Smooth muscle cell (in vitro differentiated cells): ENCODE measurements at regions not wholly inside any gene's neighbourhood (a gene's known extent, or its start where the extent isn't known, plus 50 kb on each side); places are given as distances from the start of the nearest gene placed in this dataset.

ENCODE experiments used
- DNase-seq: peaks from one replicate; lab custom pipeline; 2025; ENCODE audit not compliant: unreplicated experiment; lab: John Stamatoyannopoulos, UW
- H2AFZ ChIP-seq: fragments of 200-600 bp; sonication (generic); 2 replicates; pipeline ENCODE4 v1.6.0; 2016; ENCODE audit warnings: antibody characterized with exemption, low read depth, mild to moderate bottlenecking
- H3F3A ChIP-seq: fragments of 200-600 bp; sonication (generic); 2 replicates; pipeline ENCODE4 v1.6.0; 2017; ENCODE audit warnings: antibody characterized with exemption, low read depth
- H3K27ac ChIP-seq: fragments of 200-600 bp; sonication (generic); 2 replicates; pipeline ENCODE4 v1.5.1; 2016; ENCODE audit warnings: low read depth, mild to moderate bottlenecking
- H3K27me3 ChIP-seq: fragments of 200-600 bp; sonication (generic); 2 replicates; pipeline ENCODE4 v1.6.1; 2016; ENCODE audit warnings: low read depth, mild to moderate bottlenecking
- H3K36me3 ChIP-seq: fragments of 200-600 bp; sonication (generic); 2 replicates; pipeline ENCODE4 v1.5.1; 2016; ENCODE audit warnings: low read depth
- H3K4me1 ChIP-seq: fragments of 200-600 bp; sonication (generic); 2 replicates; pipeline ENCODE4 v1.5.1; 2016; ENCODE audit warnings: low read depth
- H3K4me2 ChIP-seq: fragments of 200-600 bp; sonication (generic); 2 replicates; pipeline ENCODE4 v1.6.0; 2016; ENCODE audit warnings: mild to moderate bottlenecking
- H3K4me3 ChIP-seq: fragments of 200-600 bp; sonication (generic); 2 replicates; pipeline ENCODE4 v1.5.1; 2016; ENCODE audit warnings: mild to moderate bottlenecking
- H3K79me2 ChIP-seq: fragments of 200-600 bp; sonication (generic); 2 replicates; pipeline ENCODE4 v1.6.0; 2016; ENCODE audit warnings: low read depth, mild to moderate bottlenecking
- H3K9ac ChIP-seq: fragments of 200-600 bp; sonication (generic); 2 replicates; pipeline ENCODE4 v1.6.0; 2016; ENCODE audit warnings: low read depth
- H3K9me3 ChIP-seq: fragments of 200-600 bp; sonication (generic); replicated peaks from 2 replicates; pipeline ENCODE4 v1.5.1; 2016; ENCODE audit warnings: low read depth
- H4K20me1 ChIP-seq: fragments of 200-600 bp; sonication (generic); 2 replicates; pipeline ENCODE4 v1.6.0; 2016; ENCODE audit warnings: low read depth
- WGBS: methylation state at CpG from one replicate; pipeline ENCODE4 v1.1.7; 2016; ENCODE audit warnings: low lambda C conversion rate; 5-methylcytosine and 5-hydroxymethylcytosine counted together
- TF ChIP-seq, protein P1 (sequence below): fragments of 200-600 bp; sonication (generic); IDR thresholded peaks from 2 replicates; pipeline ENCODE4 v1.5.1; 2017; ENCODE audit warnings: borderline replicate concordance, mild to moderate bottlenecking, antibody characterized with exemption; ENCODE audit not compliant: insufficient read depth, poor library complexity, severe bottlenecking

DNA sequence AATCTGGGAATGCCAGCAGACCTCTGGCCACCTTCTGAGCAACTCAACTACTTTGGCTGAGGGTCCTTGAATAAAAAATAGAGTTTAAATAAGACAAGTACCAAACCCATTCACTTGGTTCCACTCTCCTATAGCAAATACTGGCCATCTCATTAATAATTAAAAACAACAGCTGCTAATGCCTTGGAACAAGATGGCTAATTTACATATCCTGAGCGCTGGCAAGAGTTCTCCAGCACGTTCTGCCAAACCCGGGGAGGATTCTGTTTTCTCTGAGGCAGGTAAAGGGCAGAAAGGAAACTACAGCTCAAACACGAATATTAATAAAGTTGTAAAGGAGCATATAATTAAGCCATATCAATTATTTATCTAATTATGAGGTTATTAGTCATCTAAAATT is 1123.7 kb downstream of the TDRD15 start:
- Histone ChIP-seq H3K9me3 (no peaks in the 10 kb centered on the region), H3K9ac (no peak overlapping the region), H3K79me2 (no peaks in the 10 kb centered on the region), H3K36me3 (no peaks in the 10 kb centered on the region), H3K4me3 (no peak overlapping the region), H2AFZ (no peak overlapping the region), H3K4me2 (no peak overlapping the region), H3K27me3 (no peaks in the 10 kb centered on the region), H3K27ac (no peak overlapping the region), H4K20me1 (no peaks in the 10 kb centered on the region), H3K4me1 (peaks cover 10% of the 10 kb centered on the region), H3F3A (no peaks in the 10 kb centered on the region)
- TF ChIP-seq, protein P1, sequence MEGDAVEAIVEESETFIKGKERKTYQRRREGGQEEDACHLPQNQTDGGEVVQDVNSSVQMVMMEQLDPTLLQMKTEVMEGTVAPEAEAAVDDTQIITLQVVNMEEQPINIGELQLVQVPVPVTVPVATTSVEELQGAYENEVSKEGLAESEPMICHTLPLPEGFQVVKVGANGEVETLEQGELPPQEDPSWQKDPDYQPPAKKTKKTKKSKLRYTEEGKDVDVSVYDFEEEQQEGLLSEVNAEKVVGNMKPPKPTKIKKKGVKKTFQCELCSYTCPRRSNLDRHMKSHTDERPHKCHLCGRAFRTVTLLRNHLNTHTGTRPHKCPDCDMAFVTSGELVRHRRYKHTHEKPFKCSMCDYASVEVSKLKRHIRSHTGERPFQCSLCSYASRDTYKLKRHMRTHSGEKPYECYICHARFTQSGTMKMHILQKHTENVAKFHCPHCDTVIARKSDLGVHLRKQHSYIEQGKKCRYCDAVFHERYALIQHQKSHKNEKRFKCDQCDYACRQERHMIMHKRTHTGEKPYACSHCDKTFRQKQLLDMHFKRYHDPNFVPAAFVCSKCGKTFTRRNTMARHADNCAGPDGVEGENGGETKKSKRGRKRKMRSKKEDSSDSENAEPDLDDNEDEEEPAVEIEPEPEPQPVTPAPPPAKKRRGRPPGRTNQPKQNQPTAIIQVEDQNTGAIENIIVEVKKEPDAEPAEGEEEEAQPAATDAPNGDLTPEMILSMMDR: no peak
- no peak for DNase-seq
- 92% methylated on average over 4 of the region's 4 CpGs for whole genome bisulfite sequencing

DNA sequence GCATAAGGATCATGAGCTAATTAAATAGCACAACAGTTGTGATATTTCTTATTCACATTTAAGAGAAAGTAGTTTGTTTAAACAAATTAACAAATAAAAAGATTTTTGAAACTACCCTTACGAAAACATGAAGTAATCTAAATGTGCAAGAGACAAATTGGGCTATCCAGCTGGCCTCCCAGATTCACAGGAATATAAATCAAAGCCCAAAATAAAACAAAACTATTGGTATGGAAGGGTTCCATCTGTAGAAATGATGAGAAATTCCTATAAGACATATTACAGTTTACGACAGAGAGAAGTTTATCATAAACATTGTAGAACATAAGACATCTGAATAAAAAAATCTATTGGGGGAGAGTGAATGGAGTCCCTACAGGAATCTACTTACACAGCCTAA is 1125.1 kb downstream of the TDRD15 start:
- Histone ChIP-seq H3K4me3 (no peak overlapping the region), H3K9ac (no peak overlapping the region), H3K79me2 (no peaks in the 10 kb centered on the region), H3K4me1 (peaks cover 12% of the 10 kb centered on the region), H3K36me3 (no peaks in the 10 kb centered on the region), H2AFZ (no peak overlapping the region), H3K9me3 (no peaks in the 10 kb centered on the region), H3K27ac (no peak overlapping the region), H3K27me3 (no peaks in the 10 kb centered on the region), H4K20me1 (no peaks in the 10 kb centered on the region), H3F3A (no peaks in the 10 kb centered on the region), H3K4me2 (no peak overlapping the region)
- 93% methylated on average over 2 of the region's 2 CpGs for WGBS
- no peak for DNase-seq
- TF ChIP-seq, protein P1: no peak

DNA sequence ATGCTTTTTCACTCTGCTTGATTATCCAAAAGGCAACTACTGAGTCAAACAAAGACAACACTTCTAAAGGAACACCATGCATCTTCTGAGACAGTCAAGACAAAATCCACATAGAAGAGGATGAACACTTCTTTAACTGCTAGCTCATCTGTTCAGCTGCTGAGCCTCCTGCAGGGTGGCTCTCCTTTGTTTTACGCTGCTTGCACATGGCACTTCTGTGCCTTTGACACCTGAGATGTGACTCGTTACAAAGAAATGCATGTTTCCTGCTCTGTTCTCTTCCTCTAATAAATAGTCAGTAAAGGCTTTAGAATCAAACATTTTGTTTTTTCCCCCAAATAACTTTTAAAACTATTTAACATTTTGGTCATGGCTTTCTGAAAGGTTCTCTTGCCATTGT is 1129.4 kb downstream of the TDRD15 start:
- Histone ChIP-seq H3K27ac (no peak overlapping the region), H3K4me2 (no peak overlapping the region), H4K20me1 (no peaks in the 10 kb centered on the region), H3K79me2 (no peaks in the 10 kb centered on the region), H2AFZ (no peak overlapping the region), H3K36me3 (no peaks in the 10 kb centered on the region), H3K4me1 (peaks cover 6% of the 10 kb centered on the region), H3K4me3 (no peak overlapping the region), H3K9me3 (no peaks in the 10 kb centered on the region), H3F3A (no peaks in the 10 kb centered on the region), H3K27me3 (no peaks in the 10 kb centered on the region), H3K9ac (no peak overlapping the region)
- 80% methylated on average over 2 of the region's 2 CpGs for WGBS
- TF ChIP-seq, protein P1: no peak
- no peak for DNase-seq

DNA sequence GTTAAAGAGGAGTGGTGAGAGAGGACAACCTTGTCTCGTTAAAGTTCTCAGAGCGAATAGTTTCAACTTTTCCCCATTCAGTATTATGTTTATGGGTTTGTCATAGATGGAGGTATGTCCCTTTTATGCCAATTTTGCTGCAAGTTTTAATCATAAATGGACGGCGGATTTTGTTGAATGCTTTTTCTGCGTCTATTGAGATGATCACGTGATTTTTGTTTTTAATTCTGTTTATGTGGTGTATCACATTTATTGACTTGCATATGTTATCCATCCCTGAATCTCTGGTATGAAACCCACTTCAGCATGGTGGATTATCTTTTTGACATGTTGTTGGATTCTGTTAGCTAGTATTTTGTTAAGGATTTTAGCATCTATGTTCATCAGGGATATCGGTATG is 1123.8 kb upstream of the KLHL29 start:
- no peaks in the 10 kb centered on the region for H3K27me3 ChIP-seq
- no peaks in the 10 kb centered on the region for H3F3A ChIP-seq
- no peak overlapping the region for H2AFZ ChIP-seq
- H3K4me1 ChIP-seq: no peaks in the 10 kb centered on the region
- WGBS: 95% methylated on average over 7 of the region's 7 CpGs
- DNase-seq: no peak
- H3K9me3 ChIP-seq: no peaks in the 10 kb centered on the region
- H4K20me1 ChIP-seq: no peaks in the 10 kb centered on the region
- no peak overlapping the region for H3K4me3 ChIP-seq
- no peaks in the 10 kb centered on the region for H3K36me3 ChIP-seq
- no peaks in the 10 kb centered on the region for H3K79me2 ChIP-seq
- H3K9ac ChIP-seq: no peak overlapping the region
- H3K4me2 ChIP-seq: no peak overlapping the region
- H3K27ac ChIP-seq: no peak overlapping the region
- TF ChIP-seq, protein P1: no peak
